ENCODE measurements at regions not wholly inside any gene's neighbourhood (a gene's known extent, or its start where the extent isn't known, plus 50 kb on each side); places are given as distances from the start of the nearest gene placed in this dataset.
"Not testable (repeated sequence)": the region's sequence is repeated elsewhere in the genome, so short reads cannot be mapped to it uniquely, and the experiment has no call there.

DNA sequence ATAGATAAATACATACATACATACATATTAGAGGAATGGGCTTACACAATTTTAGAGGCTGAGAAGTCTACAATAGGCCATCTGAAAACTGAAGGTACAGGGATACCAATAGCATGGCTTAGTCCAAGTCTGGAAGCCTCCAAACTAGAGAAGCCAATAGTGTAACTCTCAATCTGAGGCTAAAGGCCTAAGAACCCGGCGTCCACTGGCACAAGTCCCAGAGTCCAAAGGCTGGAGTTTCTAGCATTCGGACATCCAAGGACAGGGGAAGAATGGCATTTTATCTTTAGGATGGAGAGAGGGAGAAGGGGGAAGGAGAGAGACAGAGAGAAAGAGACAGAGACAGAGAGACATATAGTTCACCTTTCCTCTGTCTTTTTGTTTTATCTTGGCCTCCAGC is 63.7 kb upstream of the SYT4 start:
- DNase-seq (ENCODE audit: low read depth): no peak

DNA sequence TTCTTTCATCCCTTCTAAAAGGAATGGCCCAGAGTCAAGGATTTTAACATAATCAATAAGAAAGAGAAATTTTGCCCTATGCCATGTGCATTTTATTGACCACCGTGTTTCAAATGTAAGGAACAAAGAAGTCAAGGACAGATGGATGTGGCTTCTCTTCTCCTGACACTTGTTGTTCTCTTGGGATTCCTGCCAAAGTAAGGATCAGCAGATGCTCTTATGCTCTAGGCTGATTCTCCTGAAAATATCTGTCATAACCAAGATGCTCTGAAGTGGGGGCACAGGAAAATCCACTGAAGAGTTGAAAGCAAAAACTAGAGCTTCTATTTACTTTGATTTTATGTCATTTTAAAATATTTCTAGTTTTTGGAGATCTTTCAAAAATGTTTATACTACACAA is 72.9 kb upstream of the SYT4 start:
- no peak for DNase-seq (ENCODE audit: low read depth)

DNA sequence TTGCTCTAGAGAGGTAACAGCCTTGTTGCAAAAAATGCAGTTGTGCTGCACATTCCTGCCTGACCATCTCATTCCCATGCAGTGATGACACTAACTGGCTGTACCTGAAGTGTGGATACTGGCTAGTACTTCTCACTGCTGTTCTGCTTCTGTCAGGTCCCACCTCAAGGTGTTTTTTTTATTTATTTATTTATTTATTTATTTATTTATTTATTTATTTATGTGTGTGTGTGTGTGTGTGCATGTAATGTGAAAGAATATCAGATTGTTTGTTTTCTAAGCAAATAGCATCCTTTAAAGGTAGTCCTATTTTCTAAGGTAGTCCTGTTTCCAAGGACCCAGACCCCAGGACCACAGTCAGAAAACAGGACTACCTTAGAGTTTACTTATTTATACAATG is 87.2 kb upstream of the SYT4 start:
- no peak for DNase-seq (ENCODE audit: low read depth)

DNA sequence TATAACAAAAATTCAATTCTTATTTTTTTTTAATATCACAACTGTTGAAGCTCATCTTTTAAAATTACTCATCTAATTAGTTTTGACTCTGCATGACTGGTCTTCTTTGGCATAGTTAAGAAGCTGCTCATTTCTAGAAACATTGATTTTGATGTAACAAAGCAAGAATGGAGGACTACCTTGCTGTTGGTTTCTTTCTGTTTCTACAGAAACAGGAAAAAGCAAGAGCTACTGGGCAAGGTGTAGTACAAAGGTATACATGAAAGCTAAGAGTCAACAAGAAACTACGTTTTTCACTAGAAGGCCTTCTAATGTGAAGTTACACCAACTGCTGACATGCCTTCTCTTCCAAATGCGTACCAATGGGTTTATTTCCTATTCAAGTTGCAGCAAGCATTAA is 90.6 kb upstream of the SYT4 start:
- no peak for DNase-seq (ENCODE audit: low read depth)

DNA sequence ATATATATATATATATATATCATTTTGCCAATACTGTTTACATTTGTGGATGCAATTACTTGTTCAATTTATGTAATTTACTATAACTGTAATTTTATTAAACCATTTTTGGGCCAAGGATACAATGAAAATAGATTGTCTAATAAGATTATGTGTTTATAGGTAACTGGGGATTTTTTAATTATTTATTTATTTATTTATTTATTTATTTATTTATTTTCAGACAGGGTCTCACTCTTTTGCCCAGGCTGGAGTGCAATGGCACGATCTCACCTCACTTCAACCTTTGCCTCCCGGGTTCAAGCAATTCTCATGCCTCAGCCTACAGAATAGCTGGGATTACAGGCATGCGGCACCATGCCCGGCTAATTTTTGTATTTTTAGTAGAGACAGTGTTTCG is 92.0 kb upstream of the SYT4 start:
- DNase-seq (ENCODE audit: low read depth): not testable (repeated sequence)

DNA sequence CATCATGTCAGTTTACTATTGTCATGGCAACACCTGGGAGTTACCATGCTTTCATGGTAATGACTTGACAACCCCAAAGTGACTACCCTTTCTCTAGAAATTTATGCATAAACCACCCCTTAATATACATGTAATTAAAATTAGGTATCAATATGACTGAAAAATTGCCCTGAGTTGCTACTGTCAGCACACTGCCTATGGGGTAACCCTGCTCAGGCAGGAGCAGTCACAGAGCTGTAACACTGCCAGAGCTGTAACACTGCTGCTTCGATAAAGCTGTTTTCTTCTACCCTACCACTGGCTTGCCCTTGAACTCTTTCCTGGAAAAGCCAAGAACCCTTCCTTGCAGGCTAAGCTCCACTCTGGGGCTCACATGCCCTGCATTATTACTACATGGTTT is 95.5 kb upstream of the SYT4 start:
- DNase-seq (ENCODE audit: low read depth): no peak

DNA sequence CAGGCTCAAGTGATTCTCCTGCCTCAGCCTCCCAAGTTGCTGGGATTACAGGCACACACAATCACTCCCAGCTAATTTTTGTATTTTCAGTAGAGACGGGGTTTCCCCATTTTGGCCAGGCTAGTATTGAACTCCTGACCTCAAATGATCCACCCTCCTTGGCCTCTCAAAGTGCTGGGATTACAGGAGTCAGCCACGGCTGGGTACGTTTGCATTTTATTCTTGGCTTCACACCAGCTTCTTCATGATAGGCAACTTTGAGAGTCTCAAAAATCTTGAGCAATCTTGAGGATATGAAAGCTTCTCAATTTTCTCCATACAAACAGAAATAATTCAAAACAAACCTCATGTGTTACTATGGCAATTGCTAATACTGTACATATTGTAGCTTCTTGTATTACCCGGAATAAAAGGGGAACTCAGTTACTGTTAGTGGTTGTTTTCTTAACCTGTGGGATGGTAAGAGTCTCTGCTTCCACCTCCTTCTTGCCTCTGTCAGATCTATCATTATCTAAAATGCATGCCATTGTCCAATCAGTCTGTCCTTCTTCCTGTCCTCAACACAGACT is 102.9 kb upstream of the SYT4 start:
- no peak for DNase-seq (ENCODE audit: low read depth)

- no peak for DNase-seq (ENCODE audit: low read depth)
Measured at GRCh38 chr18:43382641-43383403, 105.5 kb upstream of the SYT4 start.

- DNase-seq (ENCODE audit: low read depth): peak; percentile 14
Measured at GRCh38 chr18:43389163-43389562, 111.9 kb upstream of the SYT4 start.

DNA sequence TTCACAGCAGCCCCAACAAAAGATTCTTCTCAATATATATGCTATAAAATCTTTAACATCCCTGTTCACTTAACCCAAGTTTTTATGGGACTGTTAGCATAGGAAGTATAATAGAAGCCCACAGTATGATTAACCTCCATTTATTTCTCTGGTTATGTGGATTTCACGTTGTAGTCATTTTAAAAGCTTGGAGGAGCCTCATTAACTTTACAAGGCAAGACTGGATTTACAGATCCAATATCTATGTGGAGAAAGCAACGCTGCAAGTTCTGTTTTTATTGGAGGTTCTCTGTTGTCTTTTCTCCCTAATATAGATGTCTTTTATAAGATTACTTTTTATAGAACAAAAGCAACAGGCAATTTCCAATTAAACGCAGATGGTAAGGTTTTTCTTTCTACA is 114.9 kb upstream of the SYT4 start:
- no peak for DNase-seq (ENCODE audit: low read depth)

DNA sequence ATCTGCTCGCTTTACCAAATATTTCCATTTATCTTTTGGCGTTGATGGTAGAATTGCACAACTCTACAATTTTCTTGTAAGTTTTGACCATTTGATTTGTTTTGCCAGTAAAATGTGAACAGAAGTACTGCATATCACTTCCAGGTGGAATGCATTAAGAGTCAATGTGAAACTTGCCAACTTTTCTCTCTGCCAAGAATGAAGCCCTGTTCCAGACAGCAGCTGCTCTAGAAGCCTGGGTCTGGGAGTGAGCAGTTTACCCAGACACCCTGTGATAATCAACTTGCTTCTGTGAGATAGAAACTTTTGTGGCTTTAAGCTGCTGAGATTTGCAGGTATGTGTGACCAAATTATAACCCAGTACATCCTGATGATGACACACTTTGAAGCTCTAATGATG is 115.9 kb upstream of the SYT4 start:
- no peak for DNase-seq (ENCODE audit: low read depth)

DNA sequence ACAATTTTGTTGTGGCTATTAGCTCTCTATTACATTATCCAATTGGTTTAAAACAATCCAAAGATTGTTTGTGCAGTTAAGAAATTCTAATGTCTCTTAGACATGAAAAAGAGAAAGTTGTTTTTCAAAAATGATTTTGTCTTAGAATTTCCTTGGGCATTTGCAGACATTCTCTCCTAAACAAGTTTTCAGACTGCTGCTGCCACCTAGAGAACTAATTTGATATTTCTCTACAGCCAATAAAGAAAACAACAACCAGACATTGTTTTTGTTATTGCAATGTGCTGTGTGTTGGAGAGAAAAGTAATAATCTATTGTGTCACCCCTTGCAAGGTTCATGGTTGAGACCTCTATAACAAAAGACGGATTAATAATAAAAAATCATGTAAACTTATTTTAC is 119.0 kb upstream of the SYT4 start:
- peak; percentile 41 for DNase-seq (ENCODE audit: low read depth)

DNA sequence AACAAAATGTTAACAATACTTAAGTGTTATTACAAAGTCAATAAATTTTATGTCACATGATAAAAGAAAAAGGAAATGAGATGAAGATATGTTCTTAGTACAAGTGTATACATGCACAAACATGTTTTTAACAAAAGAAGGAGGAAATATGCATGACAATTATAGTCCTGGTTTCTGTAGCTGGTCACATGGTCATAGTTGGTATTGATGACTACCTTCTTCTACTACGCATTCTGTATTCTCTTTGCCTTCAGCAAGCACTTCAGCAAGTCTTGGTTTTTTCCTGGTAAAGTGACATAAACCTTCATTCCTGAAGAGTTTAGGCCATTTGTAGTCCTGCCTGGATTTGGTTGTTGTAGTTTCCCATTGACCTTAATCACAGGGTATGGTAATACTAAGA is 121.3 kb upstream of the SYT4 start:
- DNase-seq (ENCODE audit: low read depth): no peak

GRCh38 chr18:43405097-43405496 is 127.8 kb upstream of the SYT4 start:
- peak; percentile 64 for DNase-seq (ENCODE audit: low read depth)

DNA sequence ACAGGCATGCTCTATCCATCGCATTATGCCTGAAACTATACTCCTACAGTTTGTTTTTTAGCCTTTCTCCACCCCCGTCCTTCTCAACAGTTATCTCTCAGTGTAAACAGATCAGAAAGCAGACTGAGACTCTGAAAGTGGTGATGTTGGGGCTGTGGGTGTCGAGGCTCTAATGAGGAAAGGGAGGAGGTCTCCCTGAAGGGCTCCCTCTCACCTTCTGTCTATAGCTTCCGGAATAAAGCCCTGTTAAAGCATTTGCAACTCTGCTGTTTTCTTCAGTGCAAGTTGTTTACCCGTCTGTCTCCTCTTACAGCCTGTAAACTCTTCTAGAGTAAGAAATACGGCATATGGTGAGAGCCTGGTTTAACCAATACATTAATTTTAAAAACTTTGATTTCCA is 136.7 kb upstream of the SYT4 start:
- DNase-seq (ENCODE audit: low read depth): no peak

DNA sequence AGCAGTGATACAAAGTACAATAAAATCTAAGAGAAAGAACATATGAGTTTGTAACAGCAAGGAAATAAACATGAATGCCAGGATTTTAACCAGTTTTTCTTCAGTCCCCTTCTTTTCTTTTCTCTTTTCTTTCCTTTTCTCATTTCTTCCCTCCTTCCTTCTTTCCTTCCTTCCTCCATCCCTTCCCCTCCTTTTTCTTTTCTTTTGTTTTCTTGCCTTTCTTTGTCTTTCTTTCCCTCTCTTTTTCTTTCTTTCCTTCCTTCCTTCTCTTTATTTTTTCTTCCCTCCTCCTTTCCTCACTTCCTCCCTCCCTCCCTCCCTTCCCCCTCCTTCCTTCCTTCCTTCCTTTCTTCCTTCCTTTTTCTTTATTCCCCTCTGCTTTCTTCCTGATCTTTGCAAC is 142.8 kb upstream of the SYT4 start:
- no peak for DNase-seq (ENCODE audit: low read depth)

GRCh38 chr18:43420950-43421349 is 143.7 kb upstream of the SYT4 start:
- no peak for DNase-seq (ENCODE audit: low read depth)

DNA sequence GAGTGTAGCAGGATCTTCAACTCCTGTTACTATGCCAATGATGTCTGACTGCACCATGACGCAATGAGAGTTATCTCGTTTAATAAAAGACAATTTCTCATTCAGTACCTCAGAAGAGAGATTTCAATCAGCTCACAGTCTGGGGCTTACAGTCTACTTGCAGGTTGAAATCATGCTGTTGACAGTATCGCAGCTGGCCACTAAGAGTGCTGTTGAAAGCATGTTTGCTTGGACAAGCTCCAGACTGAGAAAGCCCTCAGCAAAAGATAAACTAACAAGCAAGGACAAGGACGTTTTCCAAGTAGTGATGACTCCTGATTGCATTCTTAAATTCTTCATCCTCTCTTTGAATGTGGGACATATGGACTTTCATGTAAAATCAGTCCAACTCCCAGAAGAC is 145.2 kb upstream of the SYT4 start:
- DNase-seq (ENCODE audit: low read depth): peak; percentile 18

GRCh38 chr18:43435851-43436250 is 158.6 kb upstream of the SYT4 start:
- DNase-seq (ENCODE audit: low read depth): no peak

DNA sequence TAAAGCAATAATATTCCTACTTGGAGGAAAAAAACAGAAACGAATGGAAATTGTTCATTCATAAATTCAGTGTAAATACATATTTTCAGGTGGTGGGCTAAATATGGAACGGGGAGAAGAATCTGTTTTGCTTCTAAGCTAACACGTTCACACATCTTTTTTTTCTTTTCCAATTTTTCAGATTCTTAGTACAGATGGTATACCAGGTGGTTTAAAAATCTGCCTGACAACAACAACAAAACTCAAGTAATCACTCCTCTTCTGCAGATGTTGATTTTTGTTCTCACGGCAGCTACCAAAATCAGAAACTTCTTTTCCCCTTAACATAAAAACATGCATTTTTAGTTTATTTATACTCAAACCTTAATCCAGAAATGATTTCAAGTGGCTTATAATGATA is 164.8 kb upstream of the SYT4 start:
- DNase-seq (ENCODE audit: low read depth): no peak

DNA sequence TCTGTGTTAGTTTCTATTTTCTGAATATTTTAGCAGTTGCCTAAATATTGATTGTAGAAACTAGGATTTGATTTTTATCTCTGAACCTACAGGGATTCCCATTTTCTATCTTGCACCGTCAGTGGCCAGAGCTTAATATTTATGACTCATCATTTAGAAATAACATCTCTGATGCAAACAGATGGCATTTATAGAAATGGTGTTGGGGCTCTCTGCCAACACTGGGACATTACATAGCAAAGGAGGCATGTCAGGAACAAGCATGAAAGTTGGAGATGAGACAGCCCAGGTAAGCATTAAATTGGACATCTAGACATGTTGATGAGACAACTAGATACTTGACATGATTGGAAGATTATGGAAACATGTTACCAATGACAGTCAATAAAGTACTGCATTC is 165.3 kb upstream of the SYT4 start:
- no peak for DNase-seq (ENCODE audit: low read depth)

DNA sequence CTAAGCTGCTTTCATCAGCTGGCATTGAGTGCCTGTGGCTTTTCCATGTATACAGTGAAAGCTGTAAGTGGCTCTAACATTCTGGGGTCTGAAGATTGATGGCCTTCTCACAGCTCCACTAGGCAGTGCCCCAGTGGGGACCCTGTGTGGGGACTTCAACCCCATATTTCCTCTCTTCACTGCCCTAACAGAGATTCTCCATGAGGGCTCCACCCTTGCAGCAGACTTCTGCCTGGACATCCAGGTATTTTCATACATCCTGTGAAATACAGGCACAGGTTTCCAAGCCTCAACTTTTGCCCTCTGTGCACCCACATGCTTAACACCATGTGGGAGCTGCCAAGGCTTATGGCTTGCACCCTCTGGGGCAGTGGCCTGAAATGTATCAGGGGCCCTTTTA is 188.2 kb upstream of the SYT4 start:
- DNase-seq (ENCODE audit: low read depth): no peak

DNA sequence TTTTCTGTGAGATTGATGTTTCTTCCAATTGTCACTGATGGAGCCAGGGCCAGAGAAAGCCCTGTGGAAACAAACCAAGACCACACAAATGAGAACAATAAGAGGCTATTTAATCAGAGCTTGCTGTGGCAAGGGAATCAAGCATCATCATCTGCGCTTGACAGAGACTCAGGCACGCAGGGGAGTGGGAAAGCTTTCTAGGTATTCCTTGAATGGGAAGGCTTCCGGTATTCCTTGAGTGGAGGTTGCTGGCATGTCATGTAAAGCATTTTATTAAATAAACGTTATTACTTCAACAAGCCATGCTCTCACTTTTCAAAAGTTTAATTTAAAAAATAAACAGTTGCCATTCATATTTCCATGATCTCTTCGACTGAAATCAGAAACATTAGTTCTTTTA is 194.6 kb upstream of the SYT4 start:
- no peak for DNase-seq (ENCODE audit: low read depth)

DNA sequence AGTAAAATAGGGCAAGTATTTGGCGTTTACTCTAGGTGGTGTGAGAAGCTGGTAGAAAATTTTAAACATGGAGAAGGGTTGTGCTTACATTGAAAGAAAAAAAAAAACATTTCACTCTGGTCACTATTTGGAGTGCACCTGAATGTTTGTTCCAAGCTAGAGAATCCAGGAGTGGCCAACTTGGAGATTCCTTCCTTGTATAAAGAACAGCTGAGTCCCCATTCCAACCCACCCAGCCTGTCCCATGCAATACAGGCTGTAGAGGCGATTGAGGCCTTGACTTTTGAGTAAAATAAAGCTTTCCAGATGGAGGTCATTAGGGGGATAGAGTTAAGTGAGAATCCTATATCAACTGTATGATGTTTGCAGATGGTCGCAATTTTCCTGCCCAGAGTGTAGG is 203.8 kb upstream of the SYT4 start:
- DNase-seq (ENCODE audit: low read depth): no peak

All from renal cortical epithelial cell (primary cell).